Neuron (in vitro differentiated cells): ENCODE measurements at regions not wholly inside any gene's neighbourhood (a gene's known extent, or its start where the extent isn't known, plus 50 kb on each side); places are given as distances from the start of the nearest gene placed in this dataset.
A peak's percentile ranks its signal among the peaks of the same experiment; 100 is the strongest.

ENCODE experiments used
- H2AFZ ChIP-seq: one replicate; pipeline ENCODE4 v1.6.1; 2013; ENCODE audit warnings: low read depth, mild to moderate bottlenecking, inconsistent platforms, low read length, moderate library complexity
- H3K27me3 ChIP-seq: one replicate; pipeline ENCODE4 v1.6.1; 2013; ENCODE audit warnings: low read length; ENCODE audit not compliant: insufficient read depth
- H3K36me3 ChIP-seq: one replicate; pipeline ENCODE4 v1.6.1; 2013; ENCODE audit warnings: low read length; ENCODE audit not compliant: insufficient read depth
- H3K4me1 ChIP-seq: one replicate; pipeline ENCODE4 v1.6.1; 2013; ENCODE audit warnings: low read length; ENCODE audit not compliant: insufficient read depth
- H3K4me3 ChIP-seq: 2 replicates; pipeline ENCODE4 v1.5.1; 2013; ENCODE audit warnings: mild to moderate bottlenecking, low read length, moderate library complexity
- H3K9me3 ChIP-seq: one replicate; pipeline ENCODE4 v1.6.1; 2013; ENCODE audit warnings: low read length

- Histone ChIP-seq H3K36me3 (peaks cover 5% of the 10 kb centered on the region), H3K9me3 (no peaks in the 10 kb centered on the region), H3K4me1 (no peaks in the 10 kb centered on the region), H2AFZ (no peak overlapping the region), H3K4me3 (no peak overlapping the region), H3K27me3 (no peaks in the 10 kb centered on the region)
Measured at GRCh38 chr6:150651808-150652470, 52.3 kb downstream of the PLEKHG1 start.

- H3K4me3 ChIP-seq = no peak overlapping the region
- no peaks in the 10 kb centered on the region for H3K9me3 ChIP-seq
- no peaks in the 10 kb centered on the region for H3K4me1 ChIP-seq
- no peaks in the 10 kb centered on the region for H3K27me3 ChIP-seq
- no peak overlapping the region for H2AFZ ChIP-seq
- peaks cover 5% of the 10 kb centered on the region for H3K36me3 ChIP-seq
Measured at GRCh38 chr6:150652848-150653613, 53.3 kb downstream of the PLEKHG1 start.

GRCh38 chr6:150654608-150655007 is 54.9 kb downstream of the PLEKHG1 start:
- peaks cover 5% of the 10 kb centered on the region for H3K36me3 ChIP-seq
- no peaks in the 10 kb centered on the region for H3K4me1 ChIP-seq
- H3K27me3 ChIP-seq = no peaks in the 10 kb centered on the region
- no peaks in the 10 kb centered on the region for H3K9me3 ChIP-seq
- no peak overlapping the region for H3K4me3 ChIP-seq
- H2AFZ ChIP-seq = no peak overlapping the region

- H2AFZ ChIP-seq = no peak overlapping the region
- no peak overlapping the region for H3K4me3 ChIP-seq
- H3K36me3 ChIP-seq = peaks cover 5% of the 10 kb centered on the region
Measured at GRCh38 chr6:150656156-150656555, 56.5 kb downstream of the PLEKHG1 start.

GRCh38 chr6:150658421-150658820 is 58.7 kb downstream of the PLEKHG1 start:
- H3K4me3 ChIP-seq = no peak overlapping the region
- H2AFZ ChIP-seq = no peak overlapping the region
- peaks cover 2% of the 10 kb centered on the region for H3K36me3 ChIP-seq
- no peaks in the 10 kb centered on the region for H3K9me3 ChIP-seq
- H3K4me1 ChIP-seq = no peaks in the 10 kb centered on the region
- H3K27me3 ChIP-seq = no peaks in the 10 kb centered on the region

More at GRCh38 chr6:150656156-150656555, 56.5 kb downstream of the PLEKHG1 start:
- Histone ChIP-seq H3K4me1 (no peaks in the 10 kb centered on the region), H3K9me3 (no peaks in the 10 kb centered on the region), H3K27me3 (no peaks in the 10 kb centered on the region)

- H3K4me1 ChIP-seq = no peaks in the 10 kb centered on the region
Measured at GRCh38 chr6:150659046-150659763, 59.5 kb downstream of the PLEKHG1 start.

GRCh38 chr6:150661216-150662007 is 61.7 kb downstream of the PLEKHG1 start:
- no peaks in the 10 kb centered on the region for H3K36me3 ChIP-seq
- no peak overlapping the region for H2AFZ ChIP-seq
- no peak overlapping the region for H3K4me3 ChIP-seq
- no peaks in the 10 kb centered on the region for H3K27me3 ChIP-seq
- H3K4me1 ChIP-seq = no peaks in the 10 kb centered on the region
- H3K9me3 ChIP-seq = no peaks in the 10 kb centered on the region

More at GRCh38 chr6:150659046-150659763, 59.5 kb downstream of the PLEKHG1 start:
- no peaks in the 10 kb centered on the region for H3K9me3 ChIP-seq
- no peak overlapping the region for H2AFZ ChIP-seq
- no peak overlapping the region for H3K4me3 ChIP-seq
- no peaks in the 10 kb centered on the region for H3K27me3 ChIP-seq
- no peaks in the 10 kb centered on the region for H3K36me3 ChIP-seq

- Histone ChIP-seq H2AFZ (no peak overlapping the region), H3K36me3 (no peaks in the 10 kb centered on the region), H3K4me3 (no peak overlapping the region), H3K27me3 (no peaks in the 10 kb centered on the region), H3K4me1 (peaks cover 8% of the 10 kb centered on the region), H3K9me3 (no peaks in the 10 kb centered on the region)
Measured at GRCh38 chr6:150662814-150663213, 63.1 kb downstream of the PLEKHG1 start.

- no peaks in the 10 kb centered on the region for H3K36me3 ChIP-seq
- H3K4me1 ChIP-seq = peaks cover 19% of the 10 kb centered on the region
- H3K27me3 ChIP-seq = no peaks in the 10 kb centered on the region
- no peak overlapping the region for H3K4me3 ChIP-seq
- no peak overlapping the region for H2AFZ ChIP-seq
- H3K9me3 ChIP-seq = no peaks in the 10 kb centered on the region
Measured at GRCh38 chr6:150664091-150664490, 64.4 kb downstream of the PLEKHG1 start.

GRCh38 chr6:150666071-150666470 is 66.4 kb downstream of the PLEKHG1 start:
- Histone ChIP-seq H3K27me3 (no peaks in the 10 kb centered on the region), H3K4me1 (peaks cover 24% of the 10 kb centered on the region), H3K9me3 (no peaks in the 10 kb centered on the region), H3K36me3 (no peaks in the 10 kb centered on the region), H2AFZ (no peak overlapping the region), H3K4me3 (no peak overlapping the region)

- Histone ChIP-seq H3K36me3 (no peaks in the 10 kb centered on the region), H3K4me1 (peaks cover 24% of the 10 kb centered on the region), H3K9me3 (no peaks in the 10 kb centered on the region), H2AFZ (no peak overlapping the region), H3K27me3 (no peaks in the 10 kb centered on the region), H3K4me3 (no peak overlapping the region)
Measured at GRCh38 chr6:150667359-150667758, 67.7 kb downstream of the PLEKHG1 start.

GRCh38 chr6:150667977-150668716 is 68.5 kb downstream of the PLEKHG1 start:
- H3K4me3 ChIP-seq = no peak overlapping the region
- peaks cover 24% of the 10 kb centered on the region for H3K4me1 ChIP-seq
- no peaks in the 10 kb centered on the region for H3K27me3 ChIP-seq
- no peaks in the 10 kb centered on the region for H3K9me3 ChIP-seq
- peak overlapping the region; percentile 39 for H2AFZ ChIP-seq
- H3K36me3 ChIP-seq = no peaks in the 10 kb centered on the region
